ENCODE measurements at regions not wholly inside any gene's neighbourhood (a gene's known extent, or its start where the extent isn't known, plus 50 kb on each side); places are given as distances from the start of the nearest gene placed in this dataset.

DNA sequence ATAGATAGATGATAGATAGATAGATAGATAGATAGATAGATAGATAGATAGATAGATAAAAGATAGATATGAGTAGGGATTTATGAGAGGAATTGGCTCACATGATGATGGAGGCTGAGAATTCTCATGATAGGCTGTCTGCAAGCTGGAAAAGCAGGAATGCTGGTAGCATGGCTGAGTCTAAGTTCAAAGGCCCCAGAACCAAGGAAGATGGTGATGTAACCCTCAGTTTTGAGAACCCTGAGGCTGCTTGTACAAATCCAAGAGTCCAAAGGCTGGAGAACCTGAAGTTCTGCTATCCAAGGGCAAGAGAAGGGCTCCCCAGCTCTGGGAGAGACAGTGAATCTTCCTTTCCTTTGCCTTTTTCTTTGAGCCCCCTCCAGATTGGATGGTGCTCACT is 210.8 kb downstream of the RFPL4B start:
- no peaks in the 10 kb centered on the region for H3K36me3 Mint-ChIP-seq
- ATAC-seq (ENCODE audit: low read depth) (no peak), DNase-seq (ENCODE audit: low spot score in 2 of 2) (no peak)
- H3K4me3 Mint-ChIP-seq = no peak overlapping the region
- H3K4me1 Mint-ChIP-seq = no peaks in the 10 kb centered on the region
- no peaks in the 10 kb centered on the region for H3K9me3 Mint-ChIP-seq
- no peak overlapping the region for H3K27ac Mint-ChIP-seq
- peaks cover 2% of the 10 kb centered on the region for H3K27me3 Mint-ChIP-seq

DNA sequence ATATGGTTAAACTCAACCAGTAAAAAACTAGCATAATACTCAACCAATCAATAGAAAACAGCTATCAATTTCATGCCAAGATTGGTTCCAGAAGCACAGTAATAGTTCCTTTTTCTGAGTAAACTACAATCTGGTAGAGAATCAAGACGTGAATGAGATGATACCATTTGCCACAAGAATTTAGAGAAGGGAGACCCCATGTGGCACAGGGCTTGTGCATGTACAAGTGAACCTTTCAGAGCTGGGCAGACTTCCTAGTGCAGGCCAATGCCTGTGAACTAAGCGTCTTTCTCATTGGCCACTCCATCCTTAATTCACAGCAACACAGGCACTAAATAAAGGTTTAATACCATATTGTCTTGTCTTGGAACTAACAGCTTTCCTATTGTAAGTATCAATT is 213.5 kb downstream of the RFPL4B start:
- ATAC-seq (ENCODE audit: low read depth) = no peak
- Mint-ChIP-seq H3K4me3 (no peak overlapping the region), H3K4me1 (no peaks in the 10 kb centered on the region), H3K27ac (no peak overlapping the region), H3K9me3 (no peaks in the 10 kb centered on the region), H3K27me3 (peaks cover 4% of the 10 kb centered on the region), H3K36me3 (no peaks in the 10 kb centered on the region)
- DNase-seq (ENCODE audit: low spot score in 2 of 2) = no peak

DNA sequence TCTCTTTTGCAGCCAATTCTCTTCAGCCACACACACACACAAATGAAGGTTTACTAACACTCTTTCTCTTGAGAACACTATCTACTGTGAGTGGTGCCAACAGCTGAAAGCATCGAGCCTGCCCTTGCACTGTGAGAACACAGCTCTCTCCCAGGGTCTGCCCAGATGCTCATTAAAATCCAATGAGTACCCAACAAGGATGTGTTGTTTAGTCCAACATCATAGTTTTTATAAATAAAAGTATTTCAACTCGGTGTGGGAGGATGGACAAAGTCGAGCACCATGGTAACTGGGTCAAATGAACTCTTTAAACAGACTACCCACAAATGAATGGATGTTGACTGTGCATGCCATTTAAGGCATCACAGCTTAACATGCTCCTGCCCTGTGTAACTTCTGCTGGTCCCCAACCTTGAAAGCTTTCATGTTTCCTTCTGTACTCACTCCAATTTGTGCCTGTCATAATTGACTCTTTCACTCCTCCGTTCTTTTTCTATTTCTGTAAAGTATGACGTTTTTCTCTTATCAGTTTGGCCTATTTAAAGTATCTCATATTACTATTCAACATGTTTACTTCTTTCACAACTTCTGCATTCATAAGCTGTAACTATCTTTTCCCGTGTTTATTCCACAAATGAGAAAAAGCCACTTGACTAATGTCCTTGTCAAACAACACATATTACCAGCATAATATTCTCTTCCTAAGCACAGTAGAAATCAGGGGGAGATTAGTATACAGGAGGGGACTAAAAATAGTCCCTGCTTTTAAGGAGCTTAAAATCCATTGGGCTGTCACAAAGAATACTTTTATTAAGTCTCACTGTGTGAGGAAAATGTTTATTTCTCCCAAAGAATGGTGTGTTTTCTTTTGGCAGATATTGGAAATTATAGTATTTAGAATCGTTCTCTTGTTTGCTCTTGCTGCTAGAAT is 215.4 kb downstream of the RFPL4B start:
- Mint-ChIP-seq H3K9me3 (no peaks in the 10 kb centered on the region), H3K27me3 (peaks cover 2% of the 10 kb centered on the region), H3K4me1 (no peaks in the 10 kb centered on the region), H3K36me3 (no peaks in the 10 kb centered on the region), H3K4me3 (no peak overlapping the region), H3K27ac (no peak overlapping the region)
- ATAC-seq (ENCODE audit: low read depth) (no peak), DNase-seq (ENCODE audit: low spot score in 2 of 2) (no peak)

DNA sequence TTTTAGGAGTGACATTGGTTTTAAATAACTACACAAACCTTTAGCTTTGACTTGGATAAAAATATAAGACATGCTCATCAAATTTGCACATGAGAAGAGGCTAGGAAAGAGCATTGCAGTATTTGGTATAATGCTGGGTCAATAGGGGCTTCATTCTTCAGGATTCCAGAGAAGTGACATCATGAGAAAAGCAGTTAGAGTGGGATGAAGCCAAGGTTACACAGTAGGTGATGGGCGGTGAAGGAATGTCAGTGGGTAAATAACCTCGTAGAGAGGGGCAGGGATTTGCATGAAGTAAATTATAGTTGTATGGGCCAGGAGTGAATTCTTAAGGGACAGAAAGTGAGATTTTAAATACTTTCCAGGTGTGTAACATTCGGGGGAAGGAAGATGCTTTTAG is 216.2 kb downstream of the RFPL4B start:
- no peaks in the 10 kb centered on the region for H3K9me3 Mint-ChIP-seq
- peaks cover 2% of the 10 kb centered on the region for H3K27me3 Mint-ChIP-seq
- no peak for DNase-seq (ENCODE audit: low spot score in 2 of 2)
- H3K27ac Mint-ChIP-seq = no peak overlapping the region
- no peaks in the 10 kb centered on the region for H3K36me3 Mint-ChIP-seq
- no peak overlapping the region for H3K4me3 Mint-ChIP-seq
- no peaks in the 10 kb centered on the region for H3K4me1 Mint-ChIP-seq
- no peak for ATAC-seq (ENCODE audit: low read depth)

DNA sequence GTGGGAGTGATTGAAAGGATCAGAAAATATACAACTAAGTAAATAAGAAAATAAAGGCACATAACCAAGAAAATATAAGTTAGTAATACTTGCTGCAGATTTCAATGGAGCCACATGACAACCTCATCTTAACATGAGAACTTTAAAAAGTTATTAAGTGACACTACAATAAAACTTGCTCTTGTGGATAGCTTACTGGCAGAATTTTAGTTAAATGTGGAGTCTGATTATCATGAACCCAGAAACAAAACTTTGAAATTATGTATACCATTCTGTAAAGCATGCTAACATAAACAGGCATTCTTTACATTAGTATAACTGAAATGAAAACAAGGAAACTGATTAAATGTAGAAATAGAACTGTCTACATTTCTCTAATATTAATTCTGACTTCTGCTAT is 220.9 kb downstream of the RFPL4B start:
- H3K36me3 Mint-ChIP-seq = no peaks in the 10 kb centered on the region
- no peak overlapping the region for H3K4me3 Mint-ChIP-seq
- H3K4me1 Mint-ChIP-seq = no peaks in the 10 kb centered on the region
- H3K27me3 Mint-ChIP-seq = peaks cover 5% of the 10 kb centered on the region
- no peak overlapping the region for H3K27ac Mint-ChIP-seq
- ATAC-seq (ENCODE audit: low read depth) (no peak), DNase-seq (ENCODE audit: low spot score in 2 of 2) (no peak)
- no peaks in the 10 kb centered on the region for H3K9me3 Mint-ChIP-seq

DNA sequence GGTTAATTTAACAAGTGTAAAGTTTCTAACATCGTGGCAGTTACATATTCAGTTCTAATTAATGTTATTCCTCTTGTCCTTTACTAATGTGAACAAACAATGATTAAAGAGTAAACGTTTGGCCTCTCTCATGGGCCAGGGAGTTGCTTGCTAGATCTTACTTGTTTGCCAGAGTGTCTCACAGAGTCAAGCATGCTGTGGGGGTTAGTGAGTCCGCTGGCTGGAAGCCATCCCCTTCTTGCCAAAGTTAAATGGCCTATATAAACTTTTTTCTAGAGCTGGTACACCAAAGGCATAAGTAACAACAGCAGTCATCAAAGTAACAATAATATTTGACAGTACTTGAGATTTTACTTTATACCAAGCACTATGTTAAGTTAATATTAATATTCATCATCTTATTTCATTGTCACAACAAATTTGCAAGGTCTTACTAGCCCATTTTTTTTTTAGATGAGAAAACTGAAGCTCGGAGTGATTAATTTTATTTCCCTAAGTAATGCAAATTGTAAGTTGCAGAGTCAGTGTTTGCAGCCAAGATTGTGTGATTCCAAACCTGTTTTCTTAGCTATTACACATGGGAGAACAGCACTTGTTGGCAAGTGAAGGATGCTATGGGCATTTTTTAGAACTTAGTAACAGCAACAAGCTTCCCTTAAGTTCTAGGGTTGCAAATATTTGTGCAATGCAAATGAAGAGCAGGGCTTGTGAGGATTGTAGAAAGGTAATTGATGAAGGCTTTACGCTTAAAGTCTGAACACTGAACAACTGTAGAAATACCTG is 224.5 kb downstream of the RFPL4B start:
- no peak overlapping the region for H3K4me3 Mint-ChIP-seq
- no peaks in the 10 kb centered on the region for H3K4me1 Mint-ChIP-seq
- DNase-seq (ENCODE audit: low spot score in 2 of 2) (no peak), ATAC-seq (ENCODE audit: low read depth) (no peak)
- H3K27me3 Mint-ChIP-seq = peaks cover 4% of the 10 kb centered on the region
- no peaks in the 10 kb centered on the region for H3K36me3 Mint-ChIP-seq
- no peak overlapping the region for H3K27ac Mint-ChIP-seq
- H3K9me3 Mint-ChIP-seq = no peaks in the 10 kb centered on the region

DNA sequence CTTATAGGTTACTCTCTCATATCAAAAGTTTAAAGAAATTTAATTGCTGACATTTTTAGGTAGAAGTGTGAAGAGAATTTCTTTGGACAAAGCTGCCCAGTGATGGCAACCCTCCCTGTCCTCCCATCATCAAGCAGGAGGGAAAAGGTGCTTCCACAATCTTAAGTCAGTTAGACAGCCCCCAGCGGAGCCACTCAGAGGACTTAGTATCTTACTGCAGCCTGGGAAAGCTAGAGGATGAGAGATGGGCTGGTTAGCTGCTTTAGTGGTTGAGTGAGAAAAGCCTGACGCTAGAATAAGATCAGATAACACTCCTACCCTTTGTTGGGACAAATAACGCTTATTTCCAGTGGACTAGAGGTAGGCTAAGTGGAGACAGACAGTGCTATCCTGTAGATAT is 227.1 kb downstream of the RFPL4B start:
- no peaks in the 10 kb centered on the region for H3K36me3 Mint-ChIP-seq
- ATAC-seq (ENCODE audit: low read depth) (no peak), DNase-seq (ENCODE audit: low spot score in 2 of 2) (no peak)
- no peaks in the 10 kb centered on the region for H3K4me1 Mint-ChIP-seq
- H3K4me3 Mint-ChIP-seq = no peak overlapping the region
- peaks cover 4% of the 10 kb centered on the region for H3K27me3 Mint-ChIP-seq
- no peak overlapping the region for H3K27ac Mint-ChIP-seq
- H3K9me3 Mint-ChIP-seq = no peaks in the 10 kb centered on the region

DNA sequence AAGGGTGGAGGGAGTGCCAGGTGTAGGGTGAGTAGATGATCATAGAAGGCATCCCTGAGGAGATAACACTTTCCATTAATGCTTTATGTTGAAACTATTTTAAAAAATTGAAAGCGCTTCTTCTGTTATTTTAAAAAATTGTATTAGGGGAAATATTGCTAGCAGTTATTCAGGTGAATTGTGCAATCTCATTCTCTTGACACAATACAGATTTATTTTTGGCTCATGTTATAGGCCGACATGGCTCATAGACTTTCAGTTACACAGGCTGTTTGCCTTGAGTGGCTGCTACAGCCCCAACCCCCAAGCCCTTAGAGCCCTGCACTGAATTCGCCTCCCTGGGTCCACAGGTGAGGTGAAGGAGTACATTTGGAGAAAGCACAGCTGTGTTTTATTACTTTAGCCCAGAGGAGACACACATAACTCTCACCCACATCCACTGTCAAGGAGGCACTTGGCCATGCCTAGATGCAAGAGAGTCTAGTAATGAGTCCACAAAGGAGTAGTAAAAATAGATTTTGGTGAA is 228.2 kb downstream of the RFPL4B start:
- Mint-ChIP-seq H3K9me3 (no peaks in the 10 kb centered on the region), H3K27me3 (peaks cover 4% of the 10 kb centered on the region), H3K4me3 (no peak overlapping the region), H3K4me1 (no peaks in the 10 kb centered on the region), H3K36me3 (no peaks in the 10 kb centered on the region), H3K27ac (no peak overlapping the region)
- ATAC-seq (ENCODE audit: low read depth) (no peak), DNase-seq (ENCODE audit: low spot score in 2 of 2) (no peak)

DNA sequence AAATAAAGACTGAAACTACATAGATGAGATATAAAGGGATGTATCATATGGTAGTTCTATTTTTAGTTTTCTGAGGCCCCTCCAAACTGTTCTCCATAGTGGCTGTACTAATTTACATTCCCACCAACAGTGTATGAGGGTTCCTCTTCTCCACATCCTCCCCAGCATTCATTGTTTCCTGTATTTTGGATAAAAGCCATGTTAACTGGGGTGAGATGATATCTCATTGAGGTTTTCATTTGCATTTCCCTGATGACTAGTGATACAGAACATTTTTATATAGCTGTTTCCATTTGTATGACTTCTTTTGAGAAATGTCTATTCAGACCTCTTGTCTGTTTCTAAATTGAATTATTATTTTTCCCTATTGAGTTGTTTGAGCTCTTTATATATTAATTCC is 229.3 kb downstream of the RFPL4B start:
- peaks cover 4% of the 10 kb centered on the region for H3K27me3 Mint-ChIP-seq
- no peaks in the 10 kb centered on the region for H3K36me3 Mint-ChIP-seq
- no peaks in the 10 kb centered on the region for H3K4me1 Mint-ChIP-seq
- no peak for DNase-seq (ENCODE audit: low spot score in 2 of 2)
- ATAC-seq (ENCODE audit: low read depth) = no peak
- no peaks in the 10 kb centered on the region for H3K9me3 Mint-ChIP-seq
- no peak overlapping the region for H3K4me3 Mint-ChIP-seq
- H3K27ac Mint-ChIP-seq = no peak overlapping the region

DNA sequence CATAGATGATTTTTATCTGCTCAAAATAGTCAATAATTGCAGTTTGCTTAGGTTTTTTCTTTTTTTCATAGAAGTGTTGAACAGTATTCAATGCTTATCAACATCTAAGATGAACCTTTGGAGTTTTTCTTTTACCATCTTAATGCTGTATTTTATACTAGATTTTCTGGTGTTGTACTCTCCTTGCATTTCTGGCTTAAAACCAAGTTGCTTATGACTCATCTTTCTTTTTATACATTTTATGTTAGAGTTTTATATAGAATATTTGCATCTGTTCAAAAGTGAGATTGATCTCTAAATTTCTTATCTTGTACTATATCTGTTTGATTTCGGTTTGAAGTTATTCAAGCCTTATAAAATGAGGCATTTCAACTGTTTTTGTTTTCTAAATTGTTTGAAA is 232.5 kb downstream of the RFPL4B start:
- Mint-ChIP-seq H3K4me1 (no peaks in the 10 kb centered on the region), H3K27me3 (no peaks in the 10 kb centered on the region), H3K36me3 (no peaks in the 10 kb centered on the region), H3K9me3 (peaks cover 2% of the 10 kb centered on the region), H3K4me3 (no peak overlapping the region), H3K27ac (no peak overlapping the region)
- no peak for ATAC-seq (ENCODE audit: low read depth)
- no peak for DNase-seq (ENCODE audit: low spot score in 2 of 2)

DNA sequence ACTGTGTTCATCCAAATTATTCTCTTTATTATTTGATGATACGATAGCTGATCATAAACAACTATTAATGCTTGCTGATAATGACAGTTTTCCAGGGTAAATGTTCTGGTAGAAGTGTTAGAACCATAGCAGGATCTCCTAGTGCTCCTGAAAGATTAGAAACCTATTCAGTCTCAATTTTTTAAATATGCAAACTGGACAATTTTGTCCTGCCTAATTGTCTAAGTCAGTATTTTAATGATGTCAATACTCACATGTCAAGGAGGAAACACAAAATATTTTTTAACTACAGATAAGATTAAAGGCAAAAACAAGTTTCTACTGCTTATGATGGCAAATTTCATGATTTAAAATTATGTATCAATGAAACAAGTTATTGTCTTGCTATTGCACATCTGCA is 233.9 kb downstream of the RFPL4B start:
- Mint-ChIP-seq H3K27ac (no peak overlapping the region), H3K36me3 (no peaks in the 10 kb centered on the region), H3K9me3 (peaks cover 2% of the 10 kb centered on the region), H3K4me3 (no peak overlapping the region), H3K4me1 (no peaks in the 10 kb centered on the region), H3K27me3 (no peaks in the 10 kb centered on the region)
- DNase-seq (ENCODE audit: low spot score in 2 of 2) = no peak
- no peak for ATAC-seq (ENCODE audit: low read depth)

DNA sequence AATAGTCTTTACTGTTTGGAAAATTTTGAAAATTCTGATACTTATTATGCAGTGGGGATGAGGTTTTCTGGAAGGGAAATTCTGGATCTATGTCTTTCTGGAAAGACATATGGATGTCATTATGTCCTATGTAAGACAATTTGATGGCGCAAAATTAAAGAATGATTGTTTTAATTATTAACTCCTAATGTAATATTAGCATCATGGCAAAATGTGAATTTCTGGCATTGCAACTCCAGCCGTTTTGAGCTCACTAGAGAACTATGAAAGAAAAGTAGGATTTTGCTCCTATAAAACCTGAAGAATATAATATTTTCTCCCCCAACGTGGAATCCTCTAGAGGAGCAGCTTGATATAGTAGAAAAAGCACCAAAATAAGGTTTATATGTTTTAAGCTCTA is 243.2 kb downstream of the RFPL4B start:
- no peak overlapping the region for H3K4me3 Mint-ChIP-seq
- H3K27ac Mint-ChIP-seq = no peak overlapping the region
- H3K4me1 Mint-ChIP-seq = no peaks in the 10 kb centered on the region
- DNase-seq (ENCODE audit: low spot score in 2 of 2) (no peak), ATAC-seq (ENCODE audit: low read depth) (no peak)
- H3K27me3 Mint-ChIP-seq = no peaks in the 10 kb centered on the region
- H3K36me3 Mint-ChIP-seq = no peaks in the 10 kb centered on the region
- H3K9me3 Mint-ChIP-seq = peaks cover 4% of the 10 kb centered on the region

DNA sequence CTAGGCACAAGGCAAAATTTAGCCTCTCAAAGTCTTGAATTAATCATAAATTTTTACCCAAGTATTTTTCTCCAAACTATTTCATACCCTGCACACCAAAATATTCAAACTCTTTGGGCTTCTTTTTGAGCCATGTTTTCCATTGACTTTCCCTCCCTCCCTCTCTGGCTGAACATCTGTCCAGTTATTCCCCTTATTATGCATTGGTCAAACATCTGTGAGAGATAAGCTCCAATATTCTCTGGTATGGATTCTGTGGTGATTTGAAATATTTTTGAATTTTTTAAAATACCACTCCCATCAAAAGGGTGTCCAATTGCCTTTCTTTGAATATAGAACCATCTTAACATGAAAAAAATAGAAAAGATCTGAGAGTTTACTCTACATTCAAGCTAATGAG is 244.2 kb downstream of the RFPL4B start:
- ATAC-seq (ENCODE audit: low read depth) (no peak), DNase-seq (ENCODE audit: low spot score in 2 of 2) (no peak)
- H3K27me3 Mint-ChIP-seq = no peaks in the 10 kb centered on the region
- H3K9me3 Mint-ChIP-seq = peaks cover 5% of the 10 kb centered on the region
- H3K4me1 Mint-ChIP-seq = no peaks in the 10 kb centered on the region
- H3K36me3 Mint-ChIP-seq = no peaks in the 10 kb centered on the region
- no peak overlapping the region for H3K4me3 Mint-ChIP-seq
- no peak overlapping the region for H3K27ac Mint-ChIP-seq

DNA sequence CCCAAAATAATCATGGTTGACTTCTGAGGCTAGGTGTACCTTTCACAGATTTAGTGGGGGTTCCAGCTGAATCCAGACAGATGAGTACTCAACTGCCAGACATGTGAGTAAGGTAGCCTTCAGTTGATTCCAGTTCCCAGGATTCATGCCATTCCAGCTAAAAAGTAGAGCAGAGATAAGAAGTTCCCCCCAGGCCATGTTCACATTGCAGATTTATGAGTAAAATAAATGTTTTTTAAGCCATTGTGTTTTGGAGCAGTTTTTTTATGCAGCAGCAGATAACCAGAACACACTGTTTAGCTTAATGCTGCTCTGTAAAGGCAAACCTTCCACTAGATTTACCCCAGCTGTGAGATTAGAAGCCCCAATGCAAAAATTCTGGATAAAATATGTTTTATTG is 245.0 kb downstream of the RFPL4B start:
- Mint-ChIP-seq H3K27me3 (no peaks in the 10 kb centered on the region), H3K9me3 (peaks cover 5% of the 10 kb centered on the region), H3K36me3 (no peaks in the 10 kb centered on the region), H3K4me3 (no peak overlapping the region), H3K4me1 (no peaks in the 10 kb centered on the region), H3K27ac (no peak overlapping the region)
- ATAC-seq (ENCODE audit: low read depth) (no peak), DNase-seq (ENCODE audit: low spot score in 2 of 2) (no peak)

All from memory B cell (primary cell).